H9 (cell line): ENCODE measurements at regions not wholly inside any gene's neighbourhood (a gene's known extent, or its start where the extent isn't known, plus 50 kb on each side); places are given as distances from the start of the nearest gene placed in this dataset.

Experiments
- DNase-seq: peaks from one replicate; pipeline ENCODE4 v3.0.0-alpha.2; 2017
- H2AFZ ChIP-seq: one replicate; pipeline ENCODE4 v1.6.1; 2013; ENCODE audit warnings: mild to moderate bottlenecking, low read length, control low read depth, moderate library complexity
- H2AK5ac ChIP-seq: 2 replicates; pipeline ENCODE4 v1.6.1; 2013; ENCODE audit warnings: low read length, control low read depth, mixed read lengths; ENCODE audit not compliant: insufficient read length
- H2BK120ac ChIP-seq: one replicate; pipeline ENCODE4 v1.6.1; 2013; ENCODE audit warnings: low read depth, mild to moderate bottlenecking, low read length, control low read depth, inconsistent platforms; ENCODE audit not compliant: poor library complexity, severe bottlenecking
- H2BK12ac ChIP-seq: 2 replicates; pipeline ENCODE4 v1.6.1; 2013; ENCODE audit warnings: low read length, control low read depth, mixed read lengths, low read depth; ENCODE audit not compliant: insufficient read length
- H2BK15ac ChIP-seq: 2 replicates; pipeline ENCODE4 v1.6.1; 2013; ENCODE audit warnings: low read depth, low read length, control low read depth
- H2BK20ac ChIP-seq: one replicate; pipeline ENCODE4 v1.6.1; 2013; ENCODE audit warnings: low read depth, mild to moderate bottlenecking, low read length, control low read depth, inconsistent platforms; ENCODE audit not compliant: poor library complexity, severe bottlenecking
- H2BK5ac ChIP-seq: 2 replicates; pipeline ENCODE4 v1.6.1; 2013; ENCODE audit warnings: low read length, control low read depth, mixed read lengths; ENCODE audit not compliant: insufficient read length
- H3K14ac ChIP-seq: 2 replicates; pipeline ENCODE4 v1.6.1; 2013; ENCODE audit warnings: low read length, control low read depth; ENCODE audit not compliant: insufficient read depth
- H3K18ac ChIP-seq: 2 replicates; pipeline ENCODE4 v1.6.1; 2013; ENCODE audit warnings: low read depth, mild to moderate bottlenecking, mixed read lengths, low read length, control low read depth; ENCODE audit not compliant: insufficient read length
- H3K23ac ChIP-seq: 2 replicates; pipeline ENCODE4 v1.6.1; 2013; ENCODE audit warnings: low read length, control low read depth, mixed read lengths, low read depth; ENCODE audit not compliant: insufficient read length
- H3K23me2 ChIP-seq: 2 replicates; pipeline ENCODE4 v1.6.1; 2013; ENCODE audit warnings: low read depth, mild to moderate bottlenecking, mixed read lengths, low read length, control low read depth; ENCODE audit not compliant: insufficient read length, poor library complexity, severe bottlenecking
- H3K27ac ChIP-seq: 2 replicates; pipeline ENCODE4 v1.5.1; 2013; ENCODE audit warnings: low read length, control low read depth, mixed read lengths, low read depth; ENCODE audit not compliant: insufficient read length
- H3K27me3 ChIP-seq: 2 replicates; pipeline ENCODE4 v1.6.1; 2013; ENCODE audit warnings: low read length, control low read depth, inconsistent platforms; ENCODE audit not compliant: insufficient read depth
- H3K4ac ChIP-seq: 2 replicates; pipeline ENCODE4 v1.6.1; 2013; ENCODE audit warnings: low read depth, mild to moderate bottlenecking, control low read depth, inconsistent platforms, low read length, moderate library complexity
- H3K4me1 ChIP-seq: 2 replicates; pipeline ENCODE4 v1.6.1; 2013; ENCODE audit warnings: low read length, control low read depth, inconsistent platforms; ENCODE audit not compliant: insufficient read depth
- H3K4me2 ChIP-seq: 2 replicates; pipeline ENCODE4 v1.6.1; 2013; ENCODE audit warnings: low read length, control low read depth, mixed read lengths; ENCODE audit not compliant: insufficient read length, insufficient read depth
- H3K56ac ChIP-seq: 2 replicates; pipeline ENCODE4 v1.6.1; 2013; ENCODE audit warnings: low read depth, mild to moderate bottlenecking, mixed read lengths, low read length, control low read depth; ENCODE audit not compliant: insufficient read length
- H3K79me1 ChIP-seq: 2 replicates; pipeline ENCODE4 v1.6.1; 2013; ENCODE audit warnings: low read depth, mild to moderate bottlenecking, moderate library complexity, low read length, control low read depth, inconsistent platforms; ENCODE audit not compliant: insufficient read depth, poor library complexity, severe bottlenecking
- H3K79me2 ChIP-seq: 2 replicates; pipeline ENCODE4 v1.6.1; 2013; ENCODE audit warnings: low read length, control low read depth, inconsistent platforms; ENCODE audit not compliant: insufficient read depth
- H3K9ac ChIP-seq: 2 replicates; pipeline ENCODE4 v1.6.1; 2013; ENCODE audit warnings: low read length, control low read depth, mixed read lengths; ENCODE audit not compliant: insufficient read length; ENCODE audit errors: extremely low read depth
- H3K9me3 ChIP-seq: one replicate; pipeline ENCODE4 v1.6.1; 2013; ENCODE audit warnings: low read depth, low read length, inconsistent platforms; ENCODE audit not compliant: control insufficient read depth
- H3T11ph ChIP-seq: one replicate; pipeline ENCODE4 v1.6.1; 2013; ENCODE audit warnings: mild to moderate bottlenecking, low read length, control low read depth, inconsistent platforms
- H4K20me1 ChIP-seq: one replicate; pipeline ENCODE4 v1.6.1; 2013; ENCODE audit not compliant: control insufficient read depth, insufficient read length, insufficient read depth
- H4K5ac ChIP-seq: 2 replicates; pipeline ENCODE4 v1.6.1; 2013; ENCODE audit warnings: low read depth, mild to moderate bottlenecking, mixed read lengths, low read length, control low read depth; ENCODE audit not compliant: insufficient read length
- H4K8ac ChIP-seq: replicated peaks from 2 replicates; pipeline ENCODE4 v1.6.1; 2013; ENCODE audit warnings: low read length, control low read depth, mixed read lengths, low read depth; ENCODE audit not compliant: insufficient read length
- H4K91ac ChIP-seq: 2 replicates; pipeline ENCODE4 v1.6.1; 2013; ENCODE audit warnings: low read depth, mild to moderate bottlenecking, moderate library complexity, mixed read lengths, low read length, control low read depth; ENCODE audit not compliant: insufficient read length
- H3K27ac Mint-ChIP-seq, 3 experiments: 2 replicates in 2 of 3; 3 replicates in 1 of 3; pipeline ENCODE4 v1.8.0; 2020 to 2021; ENCODE audit warnings: mixed read lengths in 3 of 3, mild to moderate bottlenecking in 1 of 3, moderate library complexity in 1 of 3
- H3K27me3 Mint-ChIP-seq: 2 replicates; pipeline ENCODE4 v1.8.0; 2021; ENCODE audit warnings: low read depth, mild to moderate bottlenecking, moderate library complexity, mixed read lengths
- H3K36me3 Mint-ChIP-seq, 3 experiments: 2 replicates in 2 of 3; 3 replicates in 1 of 3; pipeline ENCODE4 v1.8.0; 2020 to 2021; ENCODE audit warnings: low read depth in 3 of 3, mixed read lengths in 3 of 3; ENCODE audit not compliant: insufficient read depth in 1 of 3
- H3K4me1 Mint-ChIP-seq, 2 experiments: 2 replicates each; pipeline ENCODE4 v1.8.0; 2020; ENCODE audit warnings: mixed read lengths in 2 of 2
- H3K4me3 Mint-ChIP-seq, 2 experiments: 2 replicates in 1 of 2; 3 replicates in 1 of 2; pipeline ENCODE4 v1.8.0; 2020 to 2021; ENCODE audit warnings: mild to moderate bottlenecking in 2 of 2, mixed read lengths in 2 of 2, moderate library complexity in 1 of 2
- H3K9me3 Mint-ChIP-seq, 2 experiments: 2 replicates in 1 of 2; 3 replicates in 1 of 2; pipeline ENCODE4 v1.8.0; 2020; ENCODE audit warnings: mild to moderate bottlenecking in 2 of 2, mixed read lengths in 2 of 2, moderate library complexity in 1 of 2
- CTCF ChIP-seq: fragments of 200-600 bp; sonication (generic); conservative IDR thresholded peaks from 3 replicates; pipeline ENCODE4 v1.8.0; 2021; ENCODE audit warnings: antibody characterized with exemption, mild to moderate bottlenecking

- no peak overlapping the region for H3K27ac ChIP-seq
- H3K27me3 ChIP-seq = no peaks in the 10 kb centered on the region
- no peak overlapping the region for H2BK120ac ChIP-seq
- Mint-ChIP-seq H3K9me3 (no peaks in the 10 kb centered on the region), H3K4me3 (no peak overlapping the region), H3K27me3 (no peaks in the 10 kb centered on the region), H3K36me3 (no peaks in the 10 kb centered on the region), H3K27ac (no peak overlapping the region), H3K4me1 (peaks cover 3 to 10% of the 10 kb centered on the region in 2 experiments; a peak in 3 of 4 replicates)
- H2AK5ac ChIP-seq = no peak overlapping the region
- H3K4me2 ChIP-seq = no peak overlapping the region
- H3K56ac ChIP-seq = no peak overlapping the region
- no peak overlapping the region for H3T11ph ChIP-seq
- no peak overlapping the region for H3K23ac ChIP-seq
- H3K9me3 ChIP-seq = no peaks in the 10 kb centered on the region
- no peaks in the 10 kb centered on the region for H3K79me1 ChIP-seq
- H2AFZ ChIP-seq = no peak overlapping the region
- H3K9ac ChIP-seq = no peak overlapping the region
- no peak overlapping the region for H3K14ac ChIP-seq
- no peak overlapping the region for H3K18ac ChIP-seq
- no peaks in the 10 kb centered on the region for H4K20me1 ChIP-seq
- H3K23me2 ChIP-seq = no peaks in the 10 kb centered on the region
- H2BK15ac ChIP-seq = no peak overlapping the region
- no peak overlapping the region for H3K4ac ChIP-seq
- no peak overlapping the region for H2BK5ac ChIP-seq
- H3K79me2 ChIP-seq = no peaks in the 10 kb centered on the region
- H4K5ac ChIP-seq = no peak overlapping the region
- DNase-seq = no peak
- TF ChIP-seq CTCF = no peak
- no peaks in the 10 kb centered on the region for H3K4me1 ChIP-seq
- no peak overlapping the region for H2BK20ac ChIP-seq
- H4K8ac ChIP-seq = no peak overlapping the region
- no peak overlapping the region for H4K91ac ChIP-seq
- no peak overlapping the region for H2BK12ac ChIP-seq
These were observed 222.1 kb downstream of the PCDH18 start for GRCh38 chr4:137310166-137310565.
